ENCODE measurements at regions not wholly inside any gene's neighbourhood (a gene's known extent, or its start where the extent isn't known, plus 50 kb on each side); places are given as distances from the start of the nearest gene placed in this dataset.

GRCh38 chr3:170724599-170725280 is 138.9 kb upstream of the SLC7A14 start:
- TF ChIP-seq EZH2 (IDR thresholded peaks at IDR 0.05) = no peak
- no peak for TF ChIP-seq FOXP2 (optimal IDR thresholded peaks at IDR 0.05; ENCODE audit: control extremely low read depth, extremely low read length, insufficient read depth)
